ENCODE measurements at regions not wholly inside any gene's neighbourhood (a gene's known extent, or its start where the extent isn't known, plus 50 kb on each side); places are given as distances from the start of the nearest gene placed in this dataset.

- TF ChIP-seq, protein P1, sequence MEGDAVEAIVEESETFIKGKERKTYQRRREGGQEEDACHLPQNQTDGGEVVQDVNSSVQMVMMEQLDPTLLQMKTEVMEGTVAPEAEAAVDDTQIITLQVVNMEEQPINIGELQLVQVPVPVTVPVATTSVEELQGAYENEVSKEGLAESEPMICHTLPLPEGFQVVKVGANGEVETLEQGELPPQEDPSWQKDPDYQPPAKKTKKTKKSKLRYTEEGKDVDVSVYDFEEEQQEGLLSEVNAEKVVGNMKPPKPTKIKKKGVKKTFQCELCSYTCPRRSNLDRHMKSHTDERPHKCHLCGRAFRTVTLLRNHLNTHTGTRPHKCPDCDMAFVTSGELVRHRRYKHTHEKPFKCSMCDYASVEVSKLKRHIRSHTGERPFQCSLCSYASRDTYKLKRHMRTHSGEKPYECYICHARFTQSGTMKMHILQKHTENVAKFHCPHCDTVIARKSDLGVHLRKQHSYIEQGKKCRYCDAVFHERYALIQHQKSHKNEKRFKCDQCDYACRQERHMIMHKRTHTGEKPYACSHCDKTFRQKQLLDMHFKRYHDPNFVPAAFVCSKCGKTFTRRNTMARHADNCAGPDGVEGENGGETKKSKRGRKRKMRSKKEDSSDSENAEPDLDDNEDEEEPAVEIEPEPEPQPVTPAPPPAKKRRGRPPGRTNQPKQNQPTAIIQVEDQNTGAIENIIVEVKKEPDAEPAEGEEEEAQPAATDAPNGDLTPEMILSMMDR (IDR thresholded peaks at IDR 0.05; ENCODE audit: low read length), result no peak
- TF ChIP-seq EZH2 (IDR thresholded peaks at IDR 0.05; ENCODE audit: borderline replicate concordance, low read length), result no peak
Observed at GRCh38 chr12:114912811-114913210, 228.8 kb upstream of the TBX3 start.

All from OCI-LY1 (cell line).